Transverse colon (tissue), 4 donors: ENCODE measurements at regions not wholly inside any gene's neighbourhood (a gene's known extent, or its start where the extent isn't known, plus 50 kb on each side); places are given as distances from the start of the nearest gene placed in this dataset.

ENCODE experiments used
- DNase-seq: peaks from one replicate; pipeline ENCODE4 v3.0.0-alpha.2; 2019
- H3K27ac ChIP-seq, 4 donors: fragments of 200-600 bp; sonication (generic); 2 replicates each; pipeline ENCODE4 v1.5.1; 2016 to 2018; ENCODE audit warnings: inconsistent platforms in 4 of 4
- H3K27me3 ChIP-seq: fragments of 200-600 bp; sonication (generic); 2 replicates; pipeline ENCODE4 v1.5.1; 2017; ENCODE audit warnings: inconsistent platforms
- H3K36me3 ChIP-seq, 4 donors: fragments of 200-600 bp; sonication (generic); 2 replicates each; pipeline ENCODE4 v1.5.1; 2017 to 2019; ENCODE audit warnings: inconsistent platforms in 4 of 4
- H3K4me1 ChIP-seq, 4 donors: fragments of 200-600 bp; sonication (generic); 2 replicates each; pipeline ENCODE4 v1.5.1; 2017 to 2020; ENCODE audit warnings: inconsistent platforms in 4 of 4
- H3K4me3 ChIP-seq, 4 donors: fragments of 200-600 bp; sonication (generic); 1 replicate in 1 of 4; 2 replicates in 3 of 4; pipeline versions ENCODE4 v1.5.1 to v1.6.1; 2017 to 2019; ENCODE audit warnings: inconsistent platforms in 4 of 4
- H3K9me3 ChIP-seq, 2 donors: fragments of 200-600 bp; sonication (generic); 2 replicates each; pipeline ENCODE4 v1.5.1; 2017 to 2019; ENCODE audit warnings: inconsistent platforms in 2 of 2
- CTCF ChIP-seq, 5 experiments: fragments of 200-600 bp in 3 of 5; fragments of 450-650 bp in 2 of 5; sonication (generic) in 3 of 5; IDR thresholded peaks; 1 replicate in 2 of 5; 2 replicates in 3 of 5; pipeline ENCODE4 v1.5.1; 2016 to 2017; ENCODE audit warnings: antibody characterized with exemption in 5 of 5, inconsistent platforms in 3 of 5, mild to moderate bottlenecking in 2 of 5, moderate library complexity in 1 of 5
- EP300 ChIP-seq: sonication (generic); formaldehyde crosslinking; IDR thresholded peaks from one replicate; pipeline ENCODE4 v1.6.1; 2017; ENCODE audit warnings: antibody characterized with exemption, low read depth
- POLR2A ChIP-seq: fragments of 450-650 bp; IDR thresholded peaks from one replicate; pipeline ENCODE4 v1.6.1; 2016; ENCODE audit warnings: antibody characterized with exemption, mild to moderate bottlenecking, moderate library complexity
- POLR2AphosphoS5 ChIP-seq, 3 donors: sonication (generic); formaldehyde crosslinking; IDR thresholded peaks; one replicate each; pipeline ENCODE4 v1.6.1; 2016; ENCODE audit warnings: antibody characterized with exemption in 3 of 3
- WGBS, 2 donors: methylation state at CpG; one replicate each; pipeline ENCODE4 v1.1.5; 2018; ENCODE audit warnings: low coverage in 1 of 2; 5-methylcytosine and 5-hydroxymethylcytosine counted together
- in situ Hi-C, 4 donors: fragments of 200-750 bp; cut with MboI; loops; one replicate each; pipeline versions ENCODE4 v1.15.0 to v1.15.1; 2017; ENCODE audit warnings: low sequenced_read_pairs in 3 of 4, low pct_ligation_motif_present in 1 of 4, low pct_unique_long_range_greater_than_20kb in 1 of 4
- intact Hi-C: fragments of 100-400 bp; cut with DNase I; formaldehyde crosslinking; loops from one replicate; pipeline ENCODE4 v1.15.1; 2023; ENCODE audit warnings: low total_unique reads

DNA sequence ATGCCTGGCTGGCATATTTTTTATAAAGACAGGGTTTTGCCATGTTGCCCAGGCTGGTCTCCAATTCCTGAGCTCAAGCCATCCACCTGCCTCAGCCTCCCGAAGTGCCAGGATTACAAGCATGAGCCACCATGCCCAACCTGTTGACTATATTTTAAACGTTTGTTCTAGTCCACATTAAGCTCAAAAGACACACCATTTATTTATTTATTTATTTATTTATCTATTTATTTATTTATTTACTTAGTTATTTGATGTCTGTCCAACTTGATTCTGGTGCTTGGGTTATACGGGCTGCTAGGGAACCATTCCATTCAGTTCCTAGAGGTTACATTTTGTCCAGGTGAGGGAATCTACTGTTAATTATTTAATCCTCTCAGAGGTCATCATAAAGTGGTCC, 98.1 kb upstream of the ADGRL4 start:
- 76 to 78% methylated on average over 3 of the region's 3 CpGs for WGBS, 2 donors
- in situ Hi-C loops (no loop called here), intact Hi-C loops (loop anchor here (1.0 kb wide), 1 partner anchor 20 kb away; no protein-coding TSS in a partner anchor)
- Histone ChIP-seq H3K27me3 (no peaks in the 10 kb centered on the region), H3K27ac (no peak overlapping the region), H3K36me3 (no peaks in the 10 kb centered on the region), H3K9me3 (no peaks in the 10 kb centered on the region), H3K4me1 (no peaks in the 10 kb centered on the region), H3K4me3 (no peak overlapping the region)
- DNase-seq, result no peak
- TF ChIP-seq EP300, result no peak

DNA sequence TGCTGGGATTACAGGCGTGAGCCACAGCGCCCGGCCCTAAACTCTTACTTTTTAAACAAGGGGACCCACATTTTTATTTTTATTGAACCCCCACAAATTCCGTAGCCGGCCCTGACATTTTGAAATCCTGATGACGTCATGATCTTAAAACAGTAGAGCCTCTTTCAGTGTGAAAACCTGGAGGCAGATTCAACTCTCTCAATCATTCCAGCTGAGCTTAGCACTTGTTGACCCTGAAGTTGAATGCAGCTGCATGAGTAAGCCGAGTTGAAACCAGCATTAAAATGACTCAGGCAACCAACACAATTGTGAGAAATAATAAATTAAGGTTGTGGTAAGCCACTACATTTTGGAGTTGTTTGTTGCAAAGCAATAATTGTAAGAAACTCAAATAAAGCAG, 93.9 kb upstream of the ADGRL4 start:
- no peaks in the 10 kb centered on the region for H3K4me1 ChIP-seq
- H3K4me3 ChIP-seq, result no peak overlapping the region
- H3K27me3 ChIP-seq, result no peaks in the 10 kb centered on the region
- no peak for TF ChIP-seq EP300
- TF ChIP-seq POLR2A, result no peak
- TF ChIP-seq CTCF (IDR thresholded peaks at IDR 0.05), result no peak
- TF ChIP-seq POLR2AphosphoS5 (IDR thresholded peaks at IDR 0.05), result no peak
- intact Hi-C loops, result no loop called here
- in situ Hi-C loops, result no loop called here
- DNase-seq, result no peak
- H3K27ac ChIP-seq, result no peak overlapping the region
- no peaks in the 10 kb centered on the region for H3K36me3 ChIP-seq
- 79 to 84% methylated on average over 5 to 7 of the region's 7 CpGs for WGBS, 2 donors
- H3K9me3 ChIP-seq, result no peaks in the 10 kb centered on the region

DNA sequence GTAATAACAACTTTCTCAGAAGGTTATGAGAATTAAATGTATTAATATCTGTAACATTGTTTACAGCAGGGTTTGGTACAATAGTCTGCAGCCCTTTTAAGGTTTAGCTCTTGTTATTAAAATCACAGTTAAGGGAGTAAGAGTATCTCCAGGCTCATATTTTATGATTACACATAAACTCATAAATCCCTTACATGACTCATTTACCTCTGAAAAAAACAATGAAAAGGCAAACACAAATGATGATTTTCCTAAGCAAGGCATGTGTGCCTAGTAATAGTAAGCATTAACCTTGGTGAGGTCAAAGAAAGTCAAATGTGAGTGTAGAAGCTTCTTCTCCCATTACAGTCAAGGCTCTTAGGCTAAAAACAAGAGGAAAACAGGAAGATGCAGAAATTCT, 84.5 kb upstream of the ADGRL4 start:
- H3K4me3 ChIP-seq, result no peak overlapping the region
- in situ Hi-C loops (no loop called here), intact Hi-C loops (no loop called here)
- H3K27me3 ChIP-seq, result no peaks in the 10 kb centered on the region
- no peaks in the 10 kb centered on the region for H3K4me1 ChIP-seq
- no peaks in the 10 kb centered on the region for H3K36me3 ChIP-seq
- H3K27ac ChIP-seq, result no peak overlapping the region
- TF ChIP-seq EP300 (no peak), POLR2AphosphoS5 (IDR thresholded peaks at IDR 0.05) (no peak), POLR2A (no peak), CTCF (IDR thresholded peaks at IDR 0.05) (no peak)
- H3K9me3 ChIP-seq, result no peaks in the 10 kb centered on the region
- DNase-seq, result no peak

- Histone ChIP-seq H3K4me3 (no peak overlapping the region), H3K27ac (no peak overlapping the region), H3K36me3 (no peaks in the 10 kb centered on the region), H3K9me3 (no peaks in the 10 kb centered on the region), H3K27me3 (no peaks in the 10 kb centered on the region), H3K4me1 (no peaks in the 10 kb centered on the region)
- in situ Hi-C loops (no loop called here), intact Hi-C loops (no loop called here)
- 67 to 71% methylated on average over 2 of the region's 2 CpGs for WGBS, 2 donors
- DNase-seq, result no peak
- TF ChIP-seq POLR2AphosphoS5 (IDR thresholded peaks at IDR 0.05) (no peak), CTCF (IDR thresholded peaks at IDR 0.05) (no peak), EP300 (no peak), POLR2A (no peak)
These were observed 83.4 kb upstream of the ADGRL4 start for GRCh38 chr1:79089946-79090345.

DNA sequence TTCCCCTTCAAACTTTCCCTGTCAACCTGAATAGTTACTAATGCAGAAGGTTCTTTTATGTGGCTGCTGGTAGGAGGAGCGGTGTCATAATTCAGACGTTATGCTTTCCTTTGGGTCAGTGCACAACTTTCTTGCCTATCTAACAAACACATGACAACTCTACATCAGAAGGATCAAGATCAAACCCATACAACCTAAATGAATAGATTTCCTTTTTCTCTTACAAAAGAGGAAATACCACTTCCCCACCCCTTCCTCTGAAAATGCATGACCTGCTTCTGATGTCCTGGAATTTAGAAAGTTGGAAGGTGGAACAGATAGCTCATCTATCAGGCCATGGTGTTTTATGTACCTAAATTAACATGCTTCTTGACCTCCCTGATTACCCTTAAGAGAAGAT, 75.7 kb upstream of the ADGRL4 start:
- 80 to 82% methylated on average over 2 of the region's 2 CpGs for WGBS, 2 donors
- intact Hi-C loops, result no loop called here
- TF ChIP-seq POLR2A (no peak), POLR2AphosphoS5 (IDR thresholded peaks at IDR 0.05) (no peak), CTCF (IDR thresholded peaks at IDR 0.05) (no peak), EP300 (no peak)

More for the DNA sequence above, 75.7 kb upstream of the ADGRL4 start:
- no peaks in the 10 kb centered on the region for H3K27me3 ChIP-seq
- DNase-seq, result no peak
- no peak overlapping the region for H3K4me3 ChIP-seq
- no peaks in the 10 kb centered on the region for H3K9me3 ChIP-seq
- no peaks in the 10 kb centered on the region for H3K36me3 ChIP-seq
- H3K27ac ChIP-seq, result no peak overlapping the region
- no peaks in the 10 kb centered on the region for H3K4me1 ChIP-seq
- in situ Hi-C loops, result no loop called here
